GM10248 (cell line): ENCODE measurements at regions not wholly inside any gene's neighbourhood (a gene's known extent, or its start where the extent isn't known, plus 50 kb on each side); places are given as distances from the start of the nearest gene placed in this dataset.
"Not testable (repeated sequence)": the region's sequence is repeated elsewhere in the genome, so short reads cannot be mapped to it uniquely, and the experiment has no call there.

Experiments
- CTCF ChIA-PET: fragments of 300-600 bp; sonication (Branson Sonifier 250); formaldehyde crosslinking; extraction: SDS; loops from one replicate; lab custom pipeline; 2021; ENCODE audit warnings: antibody characterized with exemption; lab: Yijun Ruan, JAX
- POLR2A ChIA-PET: fragments of 350-650 bp; sonication (Branson Sonifier 250); formaldehyde crosslinking; extraction: SDS; loops from one replicate; lab custom pipeline; 2020; ENCODE audit warnings: antibody characterized with exemption; lab: Yijun Ruan, JAX
- DNase-seq: peaks from one replicate; pipeline ENCODE4 v3.0.0; 2012; ENCODE audit errors: extremely low spot score
- CTCF ChIP-seq: IDR thresholded peaks from 2 replicates; pipeline ENCODE4 v1.5.1; 2012; ENCODE audit warnings: mild to moderate bottlenecking, low read depth; ENCODE audit errors: extremely low read depth, missing control alignments, control extremely low read depth

GRCh38 chrX:43266487-43266886, 389.6 kb upstream of the MAOA start:
- ChIA-PET CTCF (no interaction called here), POLR2A (no interaction called here)
- DNase-seq: no peak
- no peak for TF ChIP-seq CTCF

GRCh38 chrX:43267652-43268051, 388.4 kb upstream of the MAOA start:
- DNase-seq: no peak
- no peak for TF ChIP-seq CTCF
- CTCF ChIA-PET: no interaction called here
- POLR2A ChIA-PET: no interaction called here

- ChIA-PET CTCF (no interaction called here), POLR2A (no interaction called here)
- TF ChIP-seq CTCF: no peak
Observed at GRCh38 chrX:43269201-43269600, 386.9 kb upstream of the MAOA start.

GRCh38 chrX:43277879-43278278, 378.2 kb upstream of the MAOA start:
- CTCF ChIA-PET: no interaction called here
- POLR2A ChIA-PET: no interaction called here
- DNase-seq: no peak
- TF ChIP-seq CTCF: no peak

More at GRCh38 chrX:43269201-43269600, 386.9 kb upstream of the MAOA start:
- DNase-seq: no peak

- CTCF ChIA-PET: no interaction called here
Observed at GRCh38 chrX:43278440-43278839, 377.7 kb upstream of the MAOA start.

GRCh38 chrX:43279341-43279808, 376.7 kb upstream of the MAOA start:
- DNase-seq: no peak
- ChIA-PET CTCF (no interaction called here), POLR2A (no interaction called here)
- TF ChIP-seq CTCF: no peak

More at GRCh38 chrX:43278440-43278839, 377.7 kb upstream of the MAOA start:
- POLR2A ChIA-PET: no interaction called here
- no peak for DNase-seq
- TF ChIP-seq CTCF: no peak

- ChIA-PET POLR2A (no interaction called here), CTCF (no interaction called here)
- DNase-seq: no peak
- no peak for TF ChIP-seq CTCF
Observed at GRCh38 chrX:43283187-43283586, 372.9 kb upstream of the MAOA start.

- DNase-seq, POLR2A ChIA-PET, CTCF ChIA-PET: not testable (repeated sequence)
Observed at GRCh38 chrX:43311625-43312024, 344.5 kb upstream of the MAOA start.
